HG02943 (cell line): ENCODE measurements at regions not wholly inside any gene's neighbourhood (a gene's known extent, or its start where the extent isn't known, plus 50 kb on each side); places are given as distances from the start of the nearest gene placed in this dataset.

Source experiments
- ATAC-seq: cut with Tn5 transposase; IDR thresholded peaks from one replicate; pipeline ENCODE4 v1.9.1; 2021; ENCODE audit warnings: mild to moderate bottlenecking, low read depth, moderate library complexity; ENCODE audit not compliant: unreplicated experiment

- no peak for ATAC-seq
Observed at GRCh38 chr1:82240571-82240970, 439.8 kb downstream of the ADGRL2 start.

GRCh38 chr1:82230667-82231066 is 429.9 kb downstream of the ADGRL2 start:
- no peak for ATAC-seq

GRCh38 chr1:82227306-82228095 is 426.8 kb downstream of the ADGRL2 start:
- no peak for ATAC-seq

- ATAC-seq, result no peak
Observed at GRCh38 chr1:82226186-82226505, 425.4 kb downstream of the ADGRL2 start.

GRCh38 chr1:82225421-82226185 is 424.9 kb downstream of the ADGRL2 start:
- ATAC-seq, result no peak

GRCh38 chr1:82223091-82223490 is 422.4 kb downstream of the ADGRL2 start:
- no peak for ATAC-seq

- ATAC-seq, result no peak
Observed at GRCh38 chr1:82221721-82222120, 421.0 kb downstream of the ADGRL2 start.

- ATAC-seq, result no peak
Observed at GRCh38 chr1:82220754-82221153, 420.0 kb downstream of the ADGRL2 start.

GRCh38 chr1:82219841-82220240 is 419.1 kb downstream of the ADGRL2 start:
- ATAC-seq, result no peak

GRCh38 chr1:82218846-82219245 is 418.1 kb downstream of the ADGRL2 start:
- no peak for ATAC-seq

GRCh38 chr1:82215853-82216175 is 415.1 kb downstream of the ADGRL2 start:
- no peak for ATAC-seq

- no peak for ATAC-seq
Observed at GRCh38 chr1:82215056-82215852, 414.5 kb downstream of the ADGRL2 start.

- no peak for ATAC-seq
Observed at GRCh38 chr1:82214606-82215005, 413.9 kb downstream of the ADGRL2 start.

GRCh38 chr1:82197606-82198005 is 396.9 kb downstream of the ADGRL2 start:
- no peak for ATAC-seq

GRCh38 chr1:82195245-82195644 is 394.5 kb downstream of the ADGRL2 start:
- ATAC-seq, result no peak

GRCh38 chr1:82185084-82185483 is 384.4 kb downstream of the ADGRL2 start:
- ATAC-seq, result no peak

GRCh38 chr1:82181846-82182245 is 381.1 kb downstream of the ADGRL2 start:
- no peak for ATAC-seq

- ATAC-seq, result no peak
Observed at GRCh38 chr1:82179131-82179530, 378.4 kb downstream of the ADGRL2 start.

- no peak for ATAC-seq
Observed at GRCh38 chr1:82177192-82177591, 376.5 kb downstream of the ADGRL2 start.

GRCh38 chr1:82171955-82172354 is 371.2 kb downstream of the ADGRL2 start:
- ATAC-seq, result no peak

- ATAC-seq, result no peak
Observed at GRCh38 chr1:82168482-82168881, 367.7 kb downstream of the ADGRL2 start.
